Parathyroid adenoma (tissue), 2 donors: ENCODE measurements at regions not wholly inside any gene's neighbourhood (a gene's known extent, or its start where the extent isn't known, plus 50 kb on each side); places are given as distances from the start of the nearest gene placed in this dataset.

Source experiments
- H2AFZ ChIP-seq: fragments of 300-600 bp; sonication (generic); one replicate; pipeline ENCODE4 v1.7.0; 2017; ENCODE audit warnings: antibody characterized with exemption, mild to moderate bottlenecking
- H3K27ac ChIP-seq: fragments of 300-600 bp; sonication (generic); one replicate; pipeline ENCODE4 v1.7.0; 2017
- H3K27me3 ChIP-seq: fragments of 300-600 bp; sonication (generic); one replicate; pipeline ENCODE4 v1.7.0; 2017; ENCODE audit warnings: low read length; ENCODE audit not compliant: control insufficient read depth, insufficient read depth
- H3K36me3 ChIP-seq: fragments of 300-600 bp; sonication (generic); one replicate; pipeline ENCODE4 v1.7.0; 2017; ENCODE audit warnings: low read length; ENCODE audit not compliant: control insufficient read depth, insufficient read depth
- H3K4me1 ChIP-seq: fragments of 300-600 bp; sonication (generic); one replicate; pipeline ENCODE4 v1.7.0; 2017; ENCODE audit warnings: control low read depth
- H3K4me2 ChIP-seq: fragments of 300-600 bp; sonication (generic); one replicate; pipeline ENCODE4 v1.7.0; 2017; ENCODE audit warnings: low read length
- H3K4me3 ChIP-seq: fragments of 300-600 bp; sonication (generic); one replicate; pipeline ENCODE4 v1.7.0; 2017; ENCODE audit warnings: low read depth, low read length
- H3K79me2 ChIP-seq: fragments of 300-600 bp; sonication (generic); one replicate; pipeline ENCODE4 v1.7.0; 2017; ENCODE audit warnings: control low read depth
- H3K9ac ChIP-seq: fragments of 300-600 bp; sonication (generic); one replicate; pipeline ENCODE4 v1.7.0; 2017; ENCODE audit warnings: mild to moderate bottlenecking
- H3K9me3 ChIP-seq: fragments of 300-600 bp; sonication (generic); one replicate; pipeline ENCODE4 v1.7.0; 2017; ENCODE audit warnings: low read length; ENCODE audit not compliant: control insufficient read depth
- TF ChIP-seq, protein P1 (sequence below): fragments of 300-600 bp; sonication (generic); IDR thresholded peaks from one replicate; pipeline ENCODE4 v1.7.0; 2017; ENCODE audit warnings: antibody characterized with exemption, mild to moderate bottlenecking
- donor health status: primary hyperparathyroidism.

DNA sequence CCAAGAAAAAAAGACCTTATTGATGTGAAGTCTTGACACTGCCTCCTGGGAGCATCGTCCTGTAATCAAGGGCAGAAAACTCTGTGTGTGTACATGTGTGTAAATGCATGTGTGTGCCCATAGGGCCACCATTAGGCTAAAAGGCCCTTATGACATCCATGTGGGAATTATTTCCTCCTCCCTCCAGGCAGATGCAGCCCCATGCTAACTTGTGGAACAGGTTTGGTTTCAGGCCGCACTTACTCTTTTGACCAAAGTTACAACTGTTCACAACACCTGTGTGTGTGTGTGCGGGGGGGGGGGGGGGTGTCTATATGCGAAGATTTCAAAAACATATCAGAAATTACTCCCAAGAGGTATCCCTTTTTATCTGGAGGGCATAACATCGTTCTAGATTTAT, 87.4 kb upstream of the SLC14A2 start:
- Histone ChIP-seq H3K79me2 (no peaks in the 10 kb centered on the region), H2AFZ (no peak overlapping the region), H3K4me3 (no peak overlapping the region), H3K4me2 (no peak overlapping the region), H3K4me1 (no peaks in the 10 kb centered on the region), H3K27me3 (no peaks in the 10 kb centered on the region), H3K9me3 (no peaks in the 10 kb centered on the region), H3K36me3 (no peaks in the 10 kb centered on the region), H3K9ac (no peak overlapping the region), H3K27ac (no peak overlapping the region)
- TF ChIP-seq, protein P1, sequence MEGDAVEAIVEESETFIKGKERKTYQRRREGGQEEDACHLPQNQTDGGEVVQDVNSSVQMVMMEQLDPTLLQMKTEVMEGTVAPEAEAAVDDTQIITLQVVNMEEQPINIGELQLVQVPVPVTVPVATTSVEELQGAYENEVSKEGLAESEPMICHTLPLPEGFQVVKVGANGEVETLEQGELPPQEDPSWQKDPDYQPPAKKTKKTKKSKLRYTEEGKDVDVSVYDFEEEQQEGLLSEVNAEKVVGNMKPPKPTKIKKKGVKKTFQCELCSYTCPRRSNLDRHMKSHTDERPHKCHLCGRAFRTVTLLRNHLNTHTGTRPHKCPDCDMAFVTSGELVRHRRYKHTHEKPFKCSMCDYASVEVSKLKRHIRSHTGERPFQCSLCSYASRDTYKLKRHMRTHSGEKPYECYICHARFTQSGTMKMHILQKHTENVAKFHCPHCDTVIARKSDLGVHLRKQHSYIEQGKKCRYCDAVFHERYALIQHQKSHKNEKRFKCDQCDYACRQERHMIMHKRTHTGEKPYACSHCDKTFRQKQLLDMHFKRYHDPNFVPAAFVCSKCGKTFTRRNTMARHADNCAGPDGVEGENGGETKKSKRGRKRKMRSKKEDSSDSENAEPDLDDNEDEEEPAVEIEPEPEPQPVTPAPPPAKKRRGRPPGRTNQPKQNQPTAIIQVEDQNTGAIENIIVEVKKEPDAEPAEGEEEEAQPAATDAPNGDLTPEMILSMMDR = no peak

DNA sequence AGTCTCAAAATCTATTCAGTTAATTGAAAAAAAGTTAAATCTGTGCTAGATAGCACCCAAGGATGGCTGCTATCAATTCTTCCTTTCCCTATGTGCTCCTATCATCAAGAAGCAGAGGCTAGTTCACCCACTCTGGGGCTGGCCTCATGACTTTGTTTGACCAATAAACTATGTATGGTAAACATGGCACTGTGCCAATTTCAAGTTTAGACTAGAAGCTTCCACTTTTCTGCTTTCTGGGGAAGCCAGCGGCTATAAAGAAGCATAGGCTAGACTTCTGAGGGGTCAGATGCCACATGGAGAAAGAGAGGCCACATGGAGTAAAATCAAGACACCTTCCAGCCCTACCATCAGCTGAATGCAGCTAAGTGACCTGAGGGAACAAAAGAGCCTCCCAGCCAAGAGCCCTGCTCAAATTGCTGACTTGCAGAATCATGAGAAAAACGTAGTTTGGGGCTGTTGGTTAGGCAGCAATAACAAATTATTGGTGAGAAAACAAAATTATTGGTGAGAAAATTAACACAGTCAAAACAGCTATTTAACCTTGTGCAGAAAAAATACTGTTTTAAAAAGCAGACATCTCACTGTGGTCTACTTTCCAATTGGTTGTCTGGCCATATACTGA, 86.5 kb upstream of the SLC14A2 start:
- H3K79me2 ChIP-seq = no peaks in the 10 kb centered on the region
- TF ChIP-seq, protein P1 = no peak
- no peaks in the 10 kb centered on the region for H3K9me3 ChIP-seq
- H3K36me3 ChIP-seq = no peaks in the 10 kb centered on the region
- H3K27me3 ChIP-seq = no peaks in the 10 kb centered on the region
- H2AFZ ChIP-seq = no peak overlapping the region
- no peaks in the 10 kb centered on the region for H3K4me1 ChIP-seq
- H3K27ac ChIP-seq = no peak overlapping the region
- no peak overlapping the region for H3K4me2 ChIP-seq
- H3K4me3 ChIP-seq = no peak overlapping the region
- H3K9ac ChIP-seq = no peak overlapping the region

DNA sequence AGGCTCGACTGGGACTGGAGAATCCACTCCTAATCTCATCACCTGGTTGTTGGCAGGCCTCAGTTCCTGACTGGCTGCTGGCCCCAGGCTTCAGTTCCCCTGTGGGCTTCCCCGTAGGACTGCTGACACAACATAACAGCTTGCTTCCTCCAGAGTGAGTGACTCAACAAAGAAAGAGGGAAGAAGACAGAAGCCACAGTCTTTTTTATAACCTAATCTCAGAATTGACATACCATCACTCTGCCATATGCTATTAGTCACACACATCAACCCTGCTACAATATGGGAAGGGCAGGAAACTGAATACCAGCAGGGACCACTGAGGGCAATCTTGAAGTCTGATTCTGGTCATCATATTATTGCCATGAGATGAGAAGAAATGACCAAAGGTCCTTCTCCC, 76.8 kb upstream of the SLC14A2 start:
- H3K4me3 ChIP-seq = no peak overlapping the region
- H3K4me1 ChIP-seq = no peaks in the 10 kb centered on the region
- no peak overlapping the region for H3K4me2 ChIP-seq
- H2AFZ ChIP-seq = no peak overlapping the region
- TF ChIP-seq, protein P1 = no peak
- no peaks in the 10 kb centered on the region for H3K79me2 ChIP-seq
- H3K36me3 ChIP-seq = no peaks in the 10 kb centered on the region
- no peaks in the 10 kb centered on the region for H3K9me3 ChIP-seq
- H3K27ac ChIP-seq = no peak overlapping the region
- H3K27me3 ChIP-seq = no peaks in the 10 kb centered on the region
- no peak overlapping the region for H3K9ac ChIP-seq

DNA sequence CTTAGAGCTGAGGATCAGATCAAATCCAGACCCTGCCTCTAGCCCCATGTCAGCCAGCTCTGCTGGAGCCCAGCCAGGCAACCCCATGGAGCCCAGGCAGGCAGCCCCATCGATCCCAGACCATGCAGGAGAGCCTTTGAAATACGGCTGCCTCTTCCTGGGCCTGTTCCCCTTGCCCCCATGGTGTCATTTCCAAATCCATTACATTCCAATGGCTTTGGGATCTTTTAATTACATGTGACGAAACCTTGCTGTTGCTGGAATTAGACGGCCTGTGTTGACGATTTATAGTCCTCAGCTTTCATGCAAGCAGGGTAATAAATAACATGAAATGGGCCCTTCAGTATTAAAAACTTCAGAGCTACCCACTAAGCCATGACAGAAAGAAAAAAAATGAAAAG, 75.8 kb upstream of the SLC14A2 start:
- no peaks in the 10 kb centered on the region for H3K79me2 ChIP-seq
- H2AFZ ChIP-seq = no peak overlapping the region
- TF ChIP-seq, protein P1 = no peak
- no peaks in the 10 kb centered on the region for H3K4me1 ChIP-seq
- H3K4me3 ChIP-seq = no peak overlapping the region
- H3K27me3 ChIP-seq = no peaks in the 10 kb centered on the region
- no peak overlapping the region for H3K9ac ChIP-seq
- no peak overlapping the region for H3K4me2 ChIP-seq
- no peaks in the 10 kb centered on the region for H3K9me3 ChIP-seq
- no peak overlapping the region for H3K27ac ChIP-seq
- H3K36me3 ChIP-seq = no peaks in the 10 kb centered on the region

DNA sequence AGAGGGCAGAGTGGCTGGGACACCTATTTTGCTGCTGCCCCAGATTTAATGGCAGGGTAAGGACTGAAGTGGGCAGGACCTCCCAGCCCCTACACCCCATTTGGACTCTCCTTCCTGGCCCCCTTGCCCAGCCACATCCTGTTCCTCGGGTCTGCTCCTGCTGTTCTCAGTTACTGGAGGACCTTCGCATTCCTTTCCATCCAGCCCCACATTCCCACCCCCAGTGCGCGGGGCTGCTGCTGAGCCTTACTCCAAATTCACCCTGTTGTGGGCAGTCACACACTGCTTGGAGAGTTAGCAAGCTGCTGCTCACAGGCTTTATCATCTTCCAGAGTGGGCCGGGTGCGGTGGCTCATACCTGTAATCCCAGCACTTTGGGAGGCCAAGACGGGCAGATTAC, 75.2 kb upstream of the SLC14A2 start:
- Histone ChIP-seq H3K36me3 (no peaks in the 10 kb centered on the region), H2AFZ (no peak overlapping the region), H3K4me3 (no peak overlapping the region), H3K27me3 (no peaks in the 10 kb centered on the region), H3K9ac (no peak overlapping the region), H3K27ac (no peak overlapping the region), H3K4me1 (no peaks in the 10 kb centered on the region), H3K4me2 (no peak overlapping the region), H3K79me2 (no peaks in the 10 kb centered on the region), H3K9me3 (no peaks in the 10 kb centered on the region)
- TF ChIP-seq, protein P1 = no peak
